ENCODE measurements at regions not wholly inside any gene's neighbourhood (a gene's known extent, or its start where the extent isn't known, plus 50 kb on each side); places are given as distances from the start of the nearest gene placed in this dataset.
"Not testable (repeated sequence)": the region's sequence is repeated elsewhere in the genome, so short reads cannot be mapped to it uniquely, and the experiment has no call there.

DNA sequence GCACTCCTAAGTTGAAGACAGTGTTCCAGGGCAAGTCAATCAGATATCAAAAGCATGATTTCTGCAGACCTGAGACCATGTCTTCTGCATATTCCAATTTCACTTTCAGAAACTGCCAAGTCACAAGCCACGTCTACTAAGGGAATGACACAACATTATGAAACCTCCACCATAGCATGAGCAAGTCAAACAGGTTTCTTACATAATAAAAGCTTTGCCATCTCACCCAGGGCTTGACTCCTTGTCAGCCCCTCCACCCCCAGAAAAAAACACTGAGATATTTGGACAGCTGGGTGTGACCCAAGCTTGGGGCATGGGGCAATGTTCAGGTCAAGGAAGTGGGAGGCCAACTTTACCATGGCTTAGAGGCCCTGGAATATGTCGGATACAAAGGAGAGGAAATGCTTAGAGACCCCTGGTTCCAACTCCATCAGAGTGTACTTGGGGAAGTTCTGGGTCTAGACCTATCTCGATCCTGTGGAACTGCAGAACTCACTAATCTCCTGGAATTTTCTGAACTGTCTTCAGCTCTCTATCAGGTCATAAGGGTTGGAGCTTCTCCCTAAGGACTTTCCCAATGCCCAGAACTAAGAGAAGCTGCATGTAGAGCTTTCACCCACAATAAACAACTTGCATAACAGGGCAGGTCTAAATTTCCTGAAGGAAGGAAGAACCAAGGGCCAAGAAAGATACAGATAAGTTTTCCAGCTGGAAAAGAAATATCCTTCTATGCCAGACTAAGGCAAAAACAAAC lies 80.6 kb upstream of the NAMPT start:
- Histone ChIP-seq H3K27ac (ENCODE audit: low read length) (peak overlapping the region; percentile 39), H3K27me3 (ENCODE audit: low read depth, low read length) (no peaks in the 10 kb centered on the region), H3K9me3 (ENCODE audit: control insufficient read depth in 1 of 2, low read length in 2 of 2) (no peaks in the 10 kb centered on the region), H3K4me3 (ENCODE audit: low read depth in 1 of 2, low read length in 2 of 2) (no peak overlapping the region), H3K4me1 (ENCODE audit: control insufficient read depth in 1 of 2, insufficient read depth in 2 of 2, low read length in 2 of 2) (no peaks in the 10 kb centered on the region), H3K36me3 (ENCODE audit: control insufficient read depth in 1 of 2, insufficient read depth in 2 of 2, low read length in 2 of 2) (no peaks in the 10 kb centered on the region)

DNA sequence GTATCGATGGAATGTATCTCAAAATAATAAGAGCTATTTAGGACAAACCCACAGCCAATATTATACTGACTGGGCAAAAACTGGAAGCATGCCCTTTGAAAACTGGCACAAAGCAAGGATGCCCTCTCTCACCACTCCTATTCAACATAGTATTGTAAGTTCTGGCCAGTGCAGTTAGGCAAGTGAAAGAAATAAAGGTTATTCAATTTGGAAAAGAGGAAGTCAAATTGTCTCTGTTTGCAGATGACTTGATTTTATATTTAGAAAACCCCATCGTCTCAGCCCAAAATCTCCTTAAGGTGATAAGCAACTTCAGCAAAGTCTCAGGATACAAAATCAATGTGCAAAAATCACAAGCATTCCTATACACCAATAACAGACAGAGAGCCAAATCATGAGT lies 77.7 kb upstream of the NAMPT start:
- not testable (repeated sequence) for H3K4me3 ChIP-seq (ENCODE audit: low read depth in 1 of 2, low read length in 2 of 2); H3K27me3 ChIP-seq (ENCODE audit: low read depth, low read length); H3K27ac ChIP-seq (ENCODE audit: low read length); H3K9me3 ChIP-seq (ENCODE audit: control insufficient read depth in 1 of 2, low read length in 2 of 2); H3K36me3 ChIP-seq (ENCODE audit: control insufficient read depth in 1 of 2, insufficient read depth in 2 of 2, low read length in 2 of 2); H3K4me1 ChIP-seq (ENCODE audit: control insufficient read depth in 1 of 2, insufficient read depth in 2 of 2, low read length in 2 of 2)

DNA sequence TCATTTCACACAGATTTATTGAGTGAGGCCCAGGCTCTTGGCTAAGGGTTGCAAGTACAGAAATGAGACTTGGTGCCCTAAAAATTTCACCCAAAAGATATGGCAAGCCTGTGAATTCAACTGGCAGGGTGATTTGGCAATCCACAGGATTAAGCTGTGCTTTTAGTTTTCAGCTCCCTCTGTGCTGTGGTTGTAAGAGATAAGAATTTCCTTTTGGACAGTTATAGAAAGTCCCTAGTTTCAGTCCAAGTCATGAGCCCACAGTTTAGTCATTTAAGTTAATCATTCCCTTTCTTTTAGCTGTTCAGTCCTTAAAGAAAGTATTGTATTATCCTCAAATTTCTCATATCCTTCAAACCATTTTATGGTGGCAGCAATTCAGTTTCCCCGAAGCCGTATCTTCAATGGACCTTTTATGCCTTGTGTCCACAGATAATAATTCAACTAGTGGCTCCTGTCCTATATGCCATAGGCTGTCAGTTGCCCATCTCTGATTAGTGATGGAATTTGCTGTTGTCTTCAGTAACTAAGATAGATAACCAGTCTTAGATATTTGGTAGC lies 73.4 kb upstream of the NAMPT start:
- H3K27me3 ChIP-seq (ENCODE audit: low read depth, low read length): no peaks in the 10 kb centered on the region
- H3K9me3 ChIP-seq (ENCODE audit: control insufficient read depth in 1 of 2, low read length in 2 of 2): no peaks in the 10 kb centered on the region
- no peak overlapping the region for H3K4me3 ChIP-seq (ENCODE audit: low read depth in 1 of 2, low read length in 2 of 2)
- H3K4me1 ChIP-seq (ENCODE audit: control insufficient read depth in 1 of 2, insufficient read depth in 2 of 2, low read length in 2 of 2): no peaks in the 10 kb centered on the region
- H3K27ac ChIP-seq (ENCODE audit: low read length): no peak overlapping the region
- H3K36me3 ChIP-seq (ENCODE audit: control insufficient read depth in 1 of 2, insufficient read depth in 2 of 2, low read length in 2 of 2): no peaks in the 10 kb centered on the region

DNA sequence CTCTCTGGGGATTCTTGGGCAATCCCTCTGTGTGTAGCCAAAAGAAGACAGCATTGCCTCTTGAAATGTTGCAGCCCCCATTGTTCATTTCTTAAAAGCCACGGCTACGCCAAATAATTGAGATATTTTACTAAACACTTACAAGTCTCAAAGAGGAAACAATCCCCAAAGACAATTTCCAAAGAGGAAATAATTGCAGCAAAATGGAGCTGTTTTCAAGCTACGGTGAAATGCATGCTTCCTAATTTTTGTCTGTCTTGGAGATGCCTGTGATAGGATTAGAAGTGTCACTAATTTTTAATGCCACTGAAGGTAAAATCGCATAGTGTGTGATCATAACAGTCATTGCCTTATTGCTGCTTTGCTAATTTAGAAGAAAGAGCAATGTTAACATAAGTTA lies 72.9 kb upstream of the NAMPT start:
- Histone ChIP-seq H3K27ac (ENCODE audit: low read length) (no peak overlapping the region), H3K27me3 (ENCODE audit: low read depth, low read length) (no peaks in the 10 kb centered on the region), H3K4me3 (ENCODE audit: low read depth in 1 of 2, low read length in 2 of 2) (no peak overlapping the region), H3K9me3 (ENCODE audit: control insufficient read depth in 1 of 2, low read length in 2 of 2) (no peaks in the 10 kb centered on the region), H3K4me1 (ENCODE audit: control insufficient read depth in 1 of 2, insufficient read depth in 2 of 2, low read length in 2 of 2) (no peaks in the 10 kb centered on the region), H3K36me3 (ENCODE audit: control insufficient read depth in 1 of 2, insufficient read depth in 2 of 2, low read length in 2 of 2) (no peaks in the 10 kb centered on the region)

DNA sequence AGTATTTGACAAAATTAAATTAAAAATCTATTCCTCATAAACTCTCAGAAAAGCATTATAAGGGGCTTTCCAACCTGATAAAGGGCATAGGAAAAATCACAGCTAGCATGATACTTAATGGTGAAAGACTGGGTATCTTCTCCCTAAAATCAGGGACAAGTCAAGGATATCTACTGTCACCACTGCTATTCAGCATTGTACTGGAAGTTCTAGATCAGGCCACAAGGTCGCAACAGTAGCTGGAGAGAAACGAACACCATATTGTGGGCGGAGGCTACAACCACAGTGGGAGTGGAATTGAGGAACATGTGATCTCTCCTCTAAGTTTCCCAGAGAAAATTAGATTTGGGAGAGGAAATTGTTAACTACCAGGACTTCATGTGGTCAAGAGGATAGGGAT lies 70.0 kb upstream of the NAMPT start:
- peaks cover 0 to 3% of the 10 kb centered on the region in 2 donors for H3K9me3 ChIP-seq (ENCODE audit: control insufficient read depth in 1 of 2, low read length in 2 of 2)
- H3K36me3 ChIP-seq (ENCODE audit: control insufficient read depth in 1 of 2, insufficient read depth in 2 of 2, low read length in 2 of 2): no peaks in the 10 kb centered on the region
- no peaks in the 10 kb centered on the region for H3K27me3 ChIP-seq (ENCODE audit: low read depth, low read length)
- no peak overlapping the region for H3K4me3 ChIP-seq (ENCODE audit: low read depth in 1 of 2, low read length in 2 of 2)
- H3K27ac ChIP-seq (ENCODE audit: low read length): no peak overlapping the region
- H3K4me1 ChIP-seq (ENCODE audit: control insufficient read depth in 1 of 2, insufficient read depth in 2 of 2, low read length in 2 of 2): no peaks in the 10 kb centered on the region

DNA sequence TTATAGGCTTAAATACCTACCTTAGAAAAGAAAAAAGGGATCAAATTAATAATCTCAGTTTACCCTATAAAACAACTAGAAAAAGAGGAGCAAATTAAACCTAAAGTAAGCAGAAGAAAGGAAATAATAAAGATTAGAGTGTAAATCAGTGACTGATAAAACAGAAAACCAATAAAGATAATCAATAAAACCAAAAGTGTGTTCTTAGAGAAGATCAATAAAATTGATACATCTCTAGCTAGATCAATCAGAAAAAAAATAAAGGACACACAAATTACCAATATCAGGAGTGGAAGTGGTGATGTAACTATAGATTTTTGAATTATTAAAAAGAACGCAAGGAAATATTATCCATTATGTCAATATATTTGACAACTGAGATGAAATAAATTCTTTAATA lies 69.2 kb upstream of the NAMPT start:
- Histone ChIP-seq H3K9me3 (ENCODE audit: control insufficient read depth in 1 of 2, low read length in 2 of 2) (peaks cover 0 to 3% of the 10 kb centered on the region in 2 donors), H3K27ac (ENCODE audit: low read length) (no peak overlapping the region), H3K4me1 (ENCODE audit: control insufficient read depth in 1 of 2, insufficient read depth in 2 of 2, low read length in 2 of 2) (no peaks in the 10 kb centered on the region), H3K4me3 (ENCODE audit: low read depth in 1 of 2, low read length in 2 of 2) (no peak overlapping the region), H3K27me3 (ENCODE audit: low read depth, low read length) (no peaks in the 10 kb centered on the region), H3K36me3 (ENCODE audit: control insufficient read depth in 1 of 2, insufficient read depth in 2 of 2, low read length in 2 of 2) (no peaks in the 10 kb centered on the region)

DNA sequence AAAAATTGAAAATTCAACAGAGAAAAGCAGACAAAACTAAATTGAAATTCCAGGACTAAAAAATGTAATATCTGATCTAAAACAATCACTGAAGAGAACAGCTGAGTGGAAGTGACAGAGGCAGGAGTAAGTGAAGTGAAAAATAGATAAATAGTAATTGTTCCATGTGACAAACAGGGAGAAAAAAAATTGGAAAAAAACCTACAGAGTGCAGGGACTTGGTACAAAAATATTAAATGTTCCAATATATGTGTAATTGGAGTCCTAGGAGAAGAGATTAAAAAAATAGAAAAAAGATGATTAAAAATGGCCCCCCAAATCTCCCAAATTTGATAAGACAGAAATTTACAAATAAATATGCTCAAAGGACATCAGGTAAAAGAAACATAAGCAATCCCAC lies 63.4 kb upstream of the NAMPT start:
- no peak overlapping the region for H3K4me3 ChIP-seq (ENCODE audit: low read depth in 1 of 2, low read length in 2 of 2)
- peaks cover 0 to 8% of the 10 kb centered on the region in 2 donors for H3K9me3 ChIP-seq (ENCODE audit: control insufficient read depth in 1 of 2, low read length in 2 of 2)
- no peaks in the 10 kb centered on the region for H3K36me3 ChIP-seq (ENCODE audit: control insufficient read depth in 1 of 2, insufficient read depth in 2 of 2, low read length in 2 of 2)
- no peaks in the 10 kb centered on the region for H3K4me1 ChIP-seq (ENCODE audit: control insufficient read depth in 1 of 2, insufficient read depth in 2 of 2, low read length in 2 of 2)
- no peaks in the 10 kb centered on the region for H3K27me3 ChIP-seq (ENCODE audit: low read depth, low read length)
- H3K27ac ChIP-seq (ENCODE audit: low read length): no peak overlapping the region

DNA sequence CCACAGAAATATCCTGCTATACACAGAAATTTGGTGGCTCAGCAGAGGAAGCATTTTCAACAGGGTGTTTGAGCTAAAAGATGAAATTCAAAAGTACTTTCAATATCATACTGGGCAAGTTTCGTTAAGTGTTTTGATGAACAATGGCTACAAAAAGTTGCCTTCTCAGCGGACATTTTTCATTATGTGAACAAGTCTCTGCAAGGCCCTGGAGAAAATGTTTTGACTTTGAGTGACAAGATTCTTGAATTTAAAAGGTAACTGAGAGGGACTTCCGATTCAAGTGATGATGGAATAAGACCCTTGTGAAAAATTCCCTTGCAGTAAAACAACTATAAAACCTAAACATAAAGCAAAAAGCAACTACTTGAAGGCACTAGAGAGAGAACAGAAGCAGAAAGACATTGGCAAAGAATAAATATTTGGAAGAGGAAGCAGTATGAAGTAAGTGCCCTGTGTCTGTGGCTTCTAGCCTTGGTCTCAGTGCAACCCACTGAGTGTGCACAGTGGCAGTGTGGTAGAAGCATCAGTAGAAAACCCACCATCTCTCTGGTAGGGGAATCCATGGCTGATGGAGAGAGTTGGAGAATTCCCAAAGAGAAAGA lies 62.5 kb upstream of the NAMPT start:
- Histone ChIP-seq H3K9me3 (ENCODE audit: control insufficient read depth in 1 of 2, low read length in 2 of 2) (peaks cover 0 to 12% of the 10 kb centered on the region in 2 donors), H3K27ac (ENCODE audit: low read length) (peak overlapping the region; percentile 42), H3K4me1 (ENCODE audit: control insufficient read depth in 1 of 2, insufficient read depth in 2 of 2, low read length in 2 of 2) (no peaks in the 10 kb centered on the region), H3K4me3 (ENCODE audit: low read depth in 1 of 2, low read length in 2 of 2) (no peak overlapping the region), H3K27me3 (ENCODE audit: low read depth, low read length) (no peaks in the 10 kb centered on the region), H3K36me3 (ENCODE audit: control insufficient read depth in 1 of 2, insufficient read depth in 2 of 2, low read length in 2 of 2) (no peaks in the 10 kb centered on the region)

DNA sequence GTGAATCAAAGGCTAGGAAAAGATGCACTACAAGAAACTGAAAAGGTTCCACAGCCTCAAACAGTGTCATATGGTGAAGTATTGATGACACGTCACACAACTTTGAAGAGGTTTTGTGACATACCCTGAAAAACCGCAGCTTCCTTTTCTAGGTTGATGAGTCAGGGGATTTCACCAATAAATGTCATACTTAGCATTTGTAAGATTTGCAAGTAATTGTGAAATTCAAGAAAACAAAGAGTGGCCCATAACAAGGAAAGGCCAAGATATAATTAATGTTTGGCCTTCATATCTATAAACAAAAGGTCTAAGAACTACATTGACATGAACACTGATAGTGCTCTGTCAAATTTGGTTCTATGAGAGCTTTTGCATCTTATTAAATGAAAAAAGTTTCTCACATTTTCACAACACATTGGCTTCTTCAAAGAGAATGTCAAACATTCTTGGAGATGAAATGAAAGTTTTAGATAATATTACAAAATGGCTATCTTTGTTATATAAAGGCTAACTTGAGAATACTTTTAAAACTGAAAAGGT lies 62.0 kb upstream of the NAMPT start:
- no peaks in the 10 kb centered on the region for H3K27me3 ChIP-seq (ENCODE audit: low read depth, low read length)
- H3K9me3 ChIP-seq (ENCODE audit: control insufficient read depth in 1 of 2, low read length in 2 of 2): peaks cover 5 to 18% of the 10 kb centered on the region in 2 donors
- no peaks in the 10 kb centered on the region for H3K36me3 ChIP-seq (ENCODE audit: control insufficient read depth in 1 of 2, insufficient read depth in 2 of 2, low read length in 2 of 2)
- H3K27ac ChIP-seq (ENCODE audit: low read length): peak overlapping the region; percentile 42
- H3K4me3 ChIP-seq (ENCODE audit: low read depth in 1 of 2, low read length in 2 of 2): no peak overlapping the region
- no peaks in the 10 kb centered on the region for H3K4me1 ChIP-seq (ENCODE audit: control insufficient read depth in 1 of 2, insufficient read depth in 2 of 2, low read length in 2 of 2)

DNA sequence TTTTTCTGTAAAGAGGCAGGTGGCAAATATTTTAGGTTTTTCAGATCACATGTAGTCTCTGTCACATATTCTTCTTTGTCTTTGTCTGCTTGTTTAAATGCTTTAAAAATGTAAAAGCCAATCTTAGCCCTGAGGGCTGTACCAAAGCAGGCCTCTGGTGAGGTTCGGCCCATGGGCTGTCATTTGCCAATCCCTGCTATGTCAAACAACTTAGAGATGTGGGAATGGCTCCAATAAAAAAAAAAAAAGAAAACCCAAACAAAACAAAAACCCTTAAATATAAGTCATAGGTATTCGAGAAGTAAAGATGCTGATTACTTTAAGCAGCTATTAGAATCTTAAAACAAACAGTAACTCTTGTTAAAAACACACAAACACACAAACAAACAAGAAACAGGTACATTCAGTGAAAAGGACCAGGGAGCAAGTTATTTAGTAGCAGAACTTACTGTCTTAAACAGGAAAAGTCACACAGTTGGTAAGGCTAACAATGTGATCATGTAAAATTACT lies 61.4 kb upstream of the NAMPT start:
- no peaks in the 10 kb centered on the region for H3K36me3 ChIP-seq (ENCODE audit: control insufficient read depth in 1 of 2, insufficient read depth in 2 of 2, low read length in 2 of 2)
- H3K4me1 ChIP-seq (ENCODE audit: control insufficient read depth in 1 of 2, insufficient read depth in 2 of 2, low read length in 2 of 2): no peaks in the 10 kb centered on the region
- no peak overlapping the region for H3K4me3 ChIP-seq (ENCODE audit: low read depth in 1 of 2, low read length in 2 of 2)
- H3K27ac ChIP-seq (ENCODE audit: low read length): peak overlapping the region; percentile 41
- H3K9me3 ChIP-seq (ENCODE audit: control insufficient read depth in 1 of 2, low read length in 2 of 2): peaks cover 6 to 20% of the 10 kb centered on the region in 2 donors
- H3K27me3 ChIP-seq (ENCODE audit: low read depth, low read length): no peaks in the 10 kb centered on the region

DNA sequence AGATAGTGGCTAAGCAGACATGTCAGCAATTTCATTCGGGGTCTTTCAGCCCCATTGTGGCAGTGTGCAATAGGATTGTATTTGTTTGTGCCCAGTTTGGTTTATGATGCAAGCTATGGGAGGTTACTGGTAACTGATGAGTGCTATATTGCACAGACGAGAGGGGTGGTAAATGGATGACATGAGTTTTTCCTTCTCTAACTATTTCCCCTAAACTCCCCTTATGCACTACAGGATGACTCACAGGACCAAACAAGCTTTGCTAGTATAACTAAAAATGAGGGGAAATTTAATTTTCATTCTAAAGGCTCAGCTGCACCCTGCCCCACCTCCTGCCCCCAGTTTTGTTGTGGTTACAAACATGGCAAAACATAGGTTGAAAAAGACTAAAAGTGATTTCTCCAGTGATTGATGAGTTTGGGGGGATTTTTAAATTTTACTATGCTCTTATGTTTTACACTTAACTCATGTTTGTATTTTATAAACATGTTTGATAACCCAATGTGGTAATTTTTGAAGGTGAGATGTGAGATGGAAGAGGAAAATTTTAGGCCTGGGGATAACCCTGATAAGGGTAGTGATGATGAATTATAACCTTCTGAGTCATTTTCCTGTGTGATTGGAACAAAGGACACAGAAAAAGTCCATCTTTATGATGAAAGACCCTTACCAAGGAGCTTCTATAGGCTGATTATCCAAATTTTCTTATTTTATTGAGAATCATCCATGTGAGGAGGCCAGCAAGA lies 60.8 kb upstream of the NAMPT start:
- Histone ChIP-seq H3K9me3 (ENCODE audit: control insufficient read depth in 1 of 2, low read length in 2 of 2) (peaks cover 6 to 22% of the 10 kb centered on the region in 2 donors), H3K27me3 (ENCODE audit: low read depth, low read length) (no peaks in the 10 kb centered on the region), H3K4me3 (ENCODE audit: low read depth in 1 of 2, low read length in 2 of 2) (no peak overlapping the region), H3K27ac (ENCODE audit: low read length) (peak overlapping the region; percentile 41), H3K4me1 (ENCODE audit: control insufficient read depth in 1 of 2, insufficient read depth in 2 of 2, low read length in 2 of 2) (no peaks in the 10 kb centered on the region), H3K36me3 (ENCODE audit: control insufficient read depth in 1 of 2, insufficient read depth in 2 of 2, low read length in 2 of 2) (no peaks in the 10 kb centered on the region)

Measured in muscle layer of duodenum (tissue), 2 donors.